Kidney (tissue), 13 donors: ENCODE measurements at regions not wholly inside any gene's neighbourhood (a gene's known extent, or its start where the extent isn't known, plus 50 kb on each side); places are given as distances from the start of the nearest gene placed in this dataset.

Experiments used
- DNase-seq, 5 donors: peaks; one replicate each; pipeline ENCODE4 v3.0.0-alpha.2; 2013 to 2020
- FAIRE-seq: peaks from 2 replicates; lab custom pipeline; 2012; peaks lifted over from hg19 to GRCh38; lab: Jason Lieb, UNC
- H3K27ac ChIP-seq, 2 donors: one replicate each; pipeline ENCODE4 v1.7.0; 2013; ENCODE audit warnings: low read depth in 2 of 2, low read length in 2 of 2, inconsistent platforms in 1 of 2
- H3K27me3 ChIP-seq: one replicate; pipeline ENCODE4 v1.7.1; 2013; ENCODE audit warnings: low read length, inconsistent platforms; ENCODE audit not compliant: control insufficient read depth, insufficient read depth
- H3K36me3 ChIP-seq, 3 donors: one replicate each; pipeline versions ENCODE4 v1.7.0 to v1.7.1; 2013; ENCODE audit warnings: low read length in 3 of 3, control low read depth in 1 of 3, inconsistent platforms in 1 of 3; ENCODE audit not compliant: insufficient read depth in 3 of 3, control insufficient read depth in 2 of 3
- H3K4me1 ChIP-seq, 3 donors: one replicate each; pipeline versions ENCODE4 v1.7.0 to v1.7.1; 2013; ENCODE audit warnings: low read length in 3 of 3, inconsistent platforms in 1 of 3, low read depth in 1 of 3; ENCODE audit not compliant: control insufficient read depth in 2 of 3, insufficient read depth in 2 of 3
- H3K4me3 ChIP-seq, 3 donors: one replicate each; pipeline versions ENCODE4 v1.7.0 to v1.8.1; 2013; ENCODE audit warnings: low read length in 3 of 3, control low read depth in 1 of 3, inconsistent platforms in 1 of 3
- H3K9ac ChIP-seq, 3 donors: one replicate each; pipeline versions ENCODE4 v1.7.0 to v1.7.1; 2013; ENCODE audit warnings: low read length in 3 of 3, control low read depth in 1 of 3, inconsistent platforms in 1 of 3
- H3K9me3 ChIP-seq, 3 donors: one replicate each; pipeline versions ENCODE4 v1.7.0 to v1.7.1; 2013; ENCODE audit warnings: low read length in 3 of 3, control low read depth in 1 of 3, inconsistent platforms in 1 of 3; ENCODE audit not compliant: control insufficient read depth in 2 of 3, insufficient read depth in 1 of 3
- CTCF ChIP-seq: IDR thresholded peaks from 3 replicates; pipeline ENCODE4 v1.5.1; 2012; ENCODE audit warnings: mild to moderate bottlenecking, moderate library complexity, borderline replicate concordance; ENCODE audit not compliant: insufficient read depth; ENCODE audit errors: extremely low read depth
- intact Hi-C: fragments of 100-400 bp; cut with DNase I; formaldehyde crosslinking; loops from one replicate; pipeline ENCODE4 v1.11.1; 2022
- donor health status: control.
- donor health status: control.
- donor health status: control.
- donor health status: control.
- donor health status: control.
- donor health status: DM: yes; HTN: yes; CAD: no.
- donor health status: Normal renal cell carcinoma (clear cell type).

- Histone ChIP-seq H3K36me3 (no peaks in the 10 kb centered on the region), H3K9me3 (no peaks in the 10 kb centered on the region), H3K4me1 (no peaks in the 10 kb centered on the region), H3K4me3 (no peak overlapping the region), H3K27me3 (no peaks in the 10 kb centered on the region), H3K9ac (no peak overlapping the region), H3K27ac (no peak overlapping the region)
- TF ChIP-seq CTCF, result no peak
- no peak for DNase-seq
- FAIRE-seq, result no peak
- intact Hi-C loops, result no loop called here
Observed at GRCh38 chr3:35070088-35070487, 569.2 kb upstream of the ARPP21 start.

GRCh38 chr3:35071772-35072171 is 567.6 kb upstream of the ARPP21 start:
- intact Hi-C loops, result no loop called here
- FAIRE-seq (no peak), DNase-seq (no peak)
- Histone ChIP-seq H3K36me3 (no peaks in the 10 kb centered on the region), H3K9ac (no peak overlapping the region), H3K27me3 (no peaks in the 10 kb centered on the region), H3K4me3 (no peak overlapping the region), H3K9me3 (no peaks in the 10 kb centered on the region), H3K4me1 (no peaks in the 10 kb centered on the region), H3K27ac (no peak overlapping the region)
- no peak for TF ChIP-seq CTCF

- Histone ChIP-seq H3K4me3 (no peak overlapping the region), H3K27me3 (no peaks in the 10 kb centered on the region), H3K9ac (no peak overlapping the region), H3K36me3 (no peaks in the 10 kb centered on the region), H3K27ac (no peak overlapping the region), H3K4me1 (no peaks in the 10 kb centered on the region), H3K9me3 (no peaks in the 10 kb centered on the region)
- intact Hi-C loops, result no loop called here
- TF ChIP-seq CTCF, result no peak
- no peak for DNase-seq
- FAIRE-seq, result no peak
Observed at GRCh38 chr3:35078780-35079179, 560.5 kb upstream of the ARPP21 start.

GRCh38 chr3:35079403-35079802 is 559.9 kb upstream of the ARPP21 start:
- no peak overlapping the region for H3K9ac ChIP-seq
- no peak for FAIRE-seq
- DNase-seq, result no peak
- TF ChIP-seq CTCF, result no peak
- H3K4me1 ChIP-seq, result no peaks in the 10 kb centered on the region
- intact Hi-C loops, result no loop called here
- no peak overlapping the region for H3K27ac ChIP-seq
- no peaks in the 10 kb centered on the region for H3K9me3 ChIP-seq
- no peaks in the 10 kb centered on the region for H3K27me3 ChIP-seq
- no peaks in the 10 kb centered on the region for H3K36me3 ChIP-seq
- no peak overlapping the region for H3K4me3 ChIP-seq
